ENCODE measurements at regions not wholly inside any gene's neighbourhood (a gene's known extent, or its start where the extent isn't known, plus 50 kb on each side); places are given as distances from the start of the nearest gene placed in this dataset.

GRCh38 chr13:31416066-31416465 is 216.3 kb downstream of the B3GLCT start:
- no peak for TF ChIP-seq CTCF (conservative IDR thresholded peaks at IDR 0.05)
- H3K27ac ChIP-seq = no peak overlapping the region

DNA sequence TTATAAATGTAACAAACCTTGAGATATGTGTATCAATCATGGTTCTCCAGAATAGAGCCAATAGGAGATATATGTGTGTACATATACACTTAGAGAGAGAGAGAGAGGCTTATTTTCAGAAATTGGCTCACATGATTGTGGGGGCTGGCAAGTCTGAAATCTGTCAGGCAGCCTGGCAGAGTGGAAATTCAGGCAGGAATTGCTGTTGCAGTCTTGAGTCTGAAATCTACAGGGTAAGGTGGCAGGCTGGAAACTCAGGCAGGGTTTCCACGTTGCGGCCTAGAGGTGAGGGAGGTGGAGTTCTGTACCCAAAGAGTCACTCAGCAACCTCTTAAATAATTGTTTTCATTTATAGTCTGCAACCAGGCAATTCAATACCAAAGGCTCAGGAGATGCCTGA is 218.4 kb downstream of the B3GLCT start:
- no peak for TF ChIP-seq CTCF (conservative IDR thresholded peaks at IDR 0.05)
- H3K27ac ChIP-seq = no peak overlapping the region

GRCh38 chr13:31421756-31422155 is 222.0 kb downstream of the B3GLCT start:
- no peak overlapping the region for H3K27ac ChIP-seq
- TF ChIP-seq CTCF (conservative IDR thresholded peaks at IDR 0.05) = no peak

DNA sequence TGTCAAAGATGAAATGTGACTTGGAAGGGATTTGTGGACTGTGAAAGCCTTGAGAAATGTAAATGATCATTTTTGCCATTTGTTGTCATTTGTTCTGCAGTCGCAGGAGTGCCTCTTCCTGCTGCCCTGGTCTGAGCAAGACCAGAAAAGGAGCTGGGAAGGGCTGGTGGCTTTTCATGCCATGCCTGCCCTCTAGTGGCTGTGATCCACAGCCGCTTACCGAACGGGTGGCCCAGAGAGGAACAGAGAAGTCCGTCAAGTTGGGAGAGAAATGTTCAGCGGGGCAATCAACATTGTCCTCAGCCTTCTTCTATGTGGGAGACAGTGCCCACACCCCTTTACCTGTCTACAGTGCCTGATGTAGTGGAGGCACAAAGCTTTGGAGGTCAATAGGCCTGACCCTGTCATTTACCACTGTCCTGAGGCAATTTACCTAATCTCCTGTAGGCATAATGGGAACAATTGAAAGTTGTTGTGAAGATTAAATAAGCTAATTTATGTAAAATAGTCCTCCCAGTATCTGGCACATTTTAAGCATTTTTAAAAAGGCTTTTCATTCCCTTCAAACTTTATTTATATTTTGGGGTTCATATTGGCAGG is 224.5 kb downstream of the B3GLCT start:
- no peak overlapping the region for H3K27ac ChIP-seq
- TF ChIP-seq CTCF (conservative IDR thresholded peaks at IDR 0.05) = peak; percentile 96

DNA sequence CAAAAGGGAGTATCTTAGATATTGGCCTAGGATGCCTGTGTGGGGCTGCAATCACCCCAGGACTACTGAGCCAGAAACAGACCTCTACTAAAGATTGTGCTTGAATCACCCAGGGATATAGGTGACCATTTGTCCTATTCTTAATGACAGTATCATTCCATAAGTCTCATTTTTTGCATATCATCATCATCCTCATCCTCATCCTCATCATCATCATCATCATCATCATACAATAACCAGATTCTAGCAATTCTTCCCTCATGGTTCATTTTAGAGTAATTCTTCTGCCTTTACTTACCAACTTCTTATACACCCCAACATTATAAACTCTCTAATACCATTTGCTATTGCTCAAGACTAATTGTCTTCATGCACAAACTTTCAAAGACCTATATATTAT is 226.6 kb downstream of the B3GLCT start:
- TF ChIP-seq CTCF (conservative IDR thresholded peaks at IDR 0.05) = no peak
- no peak overlapping the region for H3K27ac ChIP-seq

DNA sequence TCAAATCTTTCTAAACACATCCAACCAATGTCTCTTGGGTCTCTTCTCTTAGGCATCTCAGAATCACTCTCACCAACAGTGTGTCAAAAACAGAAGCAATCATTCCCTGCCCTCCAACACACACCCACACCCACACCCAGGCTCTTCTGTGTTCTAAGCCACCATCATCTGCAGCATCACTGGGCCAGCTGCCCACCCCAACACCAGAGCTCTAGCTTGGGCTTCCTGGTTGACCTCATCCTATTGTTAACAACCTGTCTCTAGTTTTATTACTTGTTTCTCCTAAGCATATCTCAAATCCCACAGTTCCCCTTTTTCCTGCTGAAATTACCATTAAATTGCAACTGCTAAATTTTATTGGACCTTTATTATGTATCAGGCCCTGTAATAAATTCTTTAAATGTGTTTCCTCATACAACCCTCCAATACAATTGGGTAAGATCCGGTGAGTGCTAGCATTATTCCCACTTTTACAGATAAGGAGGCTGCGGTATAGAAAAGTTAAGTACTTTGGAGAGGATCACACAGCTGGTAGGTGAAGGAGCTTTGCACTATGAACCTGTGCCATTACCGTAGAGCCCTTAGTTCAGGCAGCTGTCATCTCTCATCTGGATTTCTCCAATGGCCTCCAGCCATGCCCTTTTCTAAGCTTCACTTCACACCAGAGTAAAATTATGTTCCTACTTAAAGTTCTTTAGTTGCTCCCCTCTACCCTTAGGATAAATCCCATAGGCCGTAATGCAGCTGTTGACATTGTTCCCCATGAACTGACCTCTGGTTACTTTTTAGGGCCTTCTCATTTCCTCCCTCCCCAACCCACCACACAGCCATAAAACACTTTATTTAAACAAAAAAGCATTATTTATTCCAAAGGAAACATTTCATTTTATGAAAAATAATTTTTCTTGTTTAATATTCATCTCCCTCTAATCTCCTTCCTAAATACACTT is 227.7 kb downstream of the B3GLCT start:
- no peak overlapping the region for H3K27ac ChIP-seq
- no peak for TF ChIP-seq CTCF (conservative IDR thresholded peaks at IDR 0.05)

GRCh38 chr13:31431722-31432137 is 232.0 kb downstream of the B3GLCT start:
- TF ChIP-seq CTCF (conservative IDR thresholded peaks at IDR 0.05) = peak; percentile 93
- no peak overlapping the region for H3K27ac ChIP-seq
